DMS 273 treated with DMSO at 0.1 percent for 48 hours (cell line): ENCODE measurements at regions not wholly inside any gene's neighbourhood (a gene's known extent, or its start where the extent isn't known, plus 50 kb on each side); places are given as distances from the start of the nearest gene placed in this dataset.
"Not testable (repeated sequence)": the region's sequence is repeated elsewhere in the genome, so short reads cannot be mapped to it uniquely, and the experiment has no call there.

ENCODE experiments used
- DNase-seq: peaks from one replicate; lab custom pipeline; 2025; lab: John Stamatoyannopoulos, UW

- DNase-seq = not testable (repeated sequence)
Measured at GRCh38 chr7:16266470-16266869, 154.9 kb downstream of the CRPPA start.

- no peak for DNase-seq
Measured at GRCh38 chr7:16265863-16266458, 155.4 kb downstream of the CRPPA start.

GRCh38 chr7:16264823-16265804 is 156.2 kb downstream of the CRPPA start:
- no peak for DNase-seq

GRCh38 chr7:16264036-16264819 is 157.1 kb downstream of the CRPPA start:
- no peak for DNase-seq

- not testable (repeated sequence) for DNase-seq
Measured at GRCh38 chr7:16263377-16263776, 158.0 kb downstream of the CRPPA start.

- DNase-seq = no peak
Measured at GRCh38 chr7:16261654-16262053, 159.7 kb downstream of the CRPPA start.

- DNase-seq = no peak
Measured at GRCh38 chr7:16261100-16261499, 160.2 kb downstream of the CRPPA start.

GRCh38 chr7:16260236-16260728 is 161.1 kb downstream of the CRPPA start:
- DNase-seq = no peak

GRCh38 chr7:16256419-16256818 is 164.9 kb downstream of the CRPPA start:
- not testable (repeated sequence) for DNase-seq

GRCh38 chr7:16255952-16256351 is 165.4 kb downstream of the CRPPA start:
- DNase-seq = not testable (repeated sequence)

- DNase-seq = not testable (repeated sequence)
Measured at GRCh38 chr7:16250655-16251054, 170.7 kb downstream of the CRPPA start.

GRCh38 chr7:16249204-16249603 is 172.1 kb downstream of the CRPPA start:
- DNase-seq = not testable (repeated sequence)

GRCh38 chr7:16248556-16248955 is 172.8 kb downstream of the CRPPA start:
- DNase-seq = not testable (repeated sequence)

- no peak for DNase-seq
Measured at GRCh38 chr7:16244469-16244868, 176.9 kb downstream of the CRPPA start.

GRCh38 chr7:16242920-16243319 is 178.4 kb downstream of the CRPPA start:
- DNase-seq = no peak

- DNase-seq = no peak
Measured at GRCh38 chr7:16241017-16241416, 180.3 kb downstream of the CRPPA start.

- DNase-seq = no peak
Measured at GRCh38 chr7:16236381-16236780, 185.0 kb downstream of the CRPPA start.

- no peak for DNase-seq
Measured at GRCh38 chr7:16235147-16236114, 185.9 kb downstream of the CRPPA start.

GRCh38 chr7:16234493-16235146 is 186.7 kb downstream of the CRPPA start:
- DNase-seq = no peak

- DNase-seq = no peak
Measured at GRCh38 chr7:16233517-16233916, 187.8 kb downstream of the CRPPA start.
